CD4-positive, alpha-beta T cell treated with Interleukin-12 subunit alpha and Interleukin-12 subunit beta, for 1 hour (primary cell): ENCODE measurements at regions not wholly inside any gene's neighbourhood (a gene's known extent, or its start where the extent isn't known, plus 50 kb on each side); places are given as distances from the start of the nearest gene placed in this dataset.
A peak's percentile ranks its signal among the peaks of the same experiment; 100 is the strongest.

Source experiments
- DNase-seq: peaks from one replicate; pipeline ENCODE4 v3.0.0-alpha.2; 2020

- no peak for DNase-seq
Measured at GRCh38 chr10:63710703-63711102, 189.5 kb downstream of the REEP3 start.

- DNase-seq: no peak
Measured at GRCh38 chr10:63711361-63711760, 190.2 kb downstream of the REEP3 start.

- DNase-seq: no peak
Measured at GRCh38 chr10:63711867-63712716, 190.9 kb downstream of the REEP3 start.

GRCh38 chr10:63712717-63713115 lies 191.5 kb downstream of the REEP3 start:
- DNase-seq: no peak

- no peak for DNase-seq
Measured at GRCh38 chr10:63713191-63714144, 192.3 kb downstream of the REEP3 start.

- no peak for DNase-seq
Measured at GRCh38 chr10:63716016-63716580, 194.9 kb downstream of the REEP3 start.

- DNase-seq: no peak
Measured at GRCh38 chr10:63717027-63717715, 196.0 kb downstream of the REEP3 start.

- DNase-seq: no peak
Measured at GRCh38 chr10:63718006-63718405, 196.8 kb downstream of the REEP3 start.

GRCh38 chr10:63718421-63718820 lies 197.2 kb downstream of the REEP3 start:
- DNase-seq: no peak

GRCh38 chr10:63719226-63719856 lies 198.1 kb downstream of the REEP3 start:
- DNase-seq: no peak

- peak; percentile 76 for DNase-seq
Measured at GRCh38 chr10:63720072-63720537, 198.9 kb downstream of the REEP3 start.

GRCh38 chr10:63720676-63721075 lies 199.5 kb downstream of the REEP3 start:
- DNase-seq: peak; percentile 8

GRCh38 chr10:63722537-63722936 lies 201.3 kb downstream of the REEP3 start:
- DNase-seq: no peak

GRCh38 chr10:63723320-63723719 lies 202.1 kb downstream of the REEP3 start:
- no peak for DNase-seq

- DNase-seq: no peak
Measured at GRCh38 chr10:63723741-63724140, 202.5 kb downstream of the REEP3 start.

- no peak for DNase-seq
Measured at GRCh38 chr10:63724922-63725321, 203.7 kb downstream of the REEP3 start.

GRCh38 chr10:63726867-63727266 lies 205.7 kb downstream of the REEP3 start:
- no peak for DNase-seq

GRCh38 chr10:63727636-63728035 lies 206.4 kb downstream of the REEP3 start:
- DNase-seq: no peak

- no peak for DNase-seq
Measured at GRCh38 chr10:63735305-63735704, 214.1 kb downstream of the REEP3 start.

- no peak for DNase-seq
Measured at GRCh38 chr10:63738410-63738809, 217.2 kb downstream of the REEP3 start.

GRCh38 chr10:63744060-63744941 lies 223.1 kb downstream of the REEP3 start:
- no peak for DNase-seq
